GM21723 (cell line): ENCODE measurements at regions not wholly inside any gene's neighbourhood (a gene's known extent, or its start where the extent isn't known, plus 50 kb on each side); places are given as distances from the start of the nearest gene placed in this dataset.

Experiments
- ATAC-seq: cut with Tn5 transposase; IDR thresholded peaks from one replicate; pipeline ENCODE4 v1.9.1; 2021; ENCODE audit warnings: mild to moderate bottlenecking, moderate library complexity; ENCODE audit not compliant: unreplicated experiment

- ATAC-seq = no peak
These were observed 336.4 kb upstream of the SLIT2 start for GRCh38 chr4:19915276-19915675.

DNA sequence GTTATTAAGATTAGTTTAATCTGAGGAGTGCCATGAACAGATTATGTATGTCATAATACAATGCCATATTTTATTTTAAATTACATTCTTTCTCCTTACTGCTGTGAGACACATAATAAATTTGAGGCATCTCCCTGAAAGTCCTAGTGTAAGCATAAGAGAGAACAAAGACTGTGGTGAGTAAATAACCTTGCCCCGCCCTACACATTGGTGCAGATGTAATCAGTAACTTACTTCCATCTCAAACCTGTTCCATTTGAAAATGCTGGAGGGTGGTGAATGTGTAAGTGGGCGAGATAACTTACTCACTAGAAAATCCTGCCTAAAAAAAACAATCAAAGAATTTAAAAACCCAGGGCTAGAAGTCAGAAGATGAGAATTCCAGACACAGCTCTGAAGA, 338.1 kb upstream of the SLIT2 start:
- no peak for ATAC-seq

DNA sequence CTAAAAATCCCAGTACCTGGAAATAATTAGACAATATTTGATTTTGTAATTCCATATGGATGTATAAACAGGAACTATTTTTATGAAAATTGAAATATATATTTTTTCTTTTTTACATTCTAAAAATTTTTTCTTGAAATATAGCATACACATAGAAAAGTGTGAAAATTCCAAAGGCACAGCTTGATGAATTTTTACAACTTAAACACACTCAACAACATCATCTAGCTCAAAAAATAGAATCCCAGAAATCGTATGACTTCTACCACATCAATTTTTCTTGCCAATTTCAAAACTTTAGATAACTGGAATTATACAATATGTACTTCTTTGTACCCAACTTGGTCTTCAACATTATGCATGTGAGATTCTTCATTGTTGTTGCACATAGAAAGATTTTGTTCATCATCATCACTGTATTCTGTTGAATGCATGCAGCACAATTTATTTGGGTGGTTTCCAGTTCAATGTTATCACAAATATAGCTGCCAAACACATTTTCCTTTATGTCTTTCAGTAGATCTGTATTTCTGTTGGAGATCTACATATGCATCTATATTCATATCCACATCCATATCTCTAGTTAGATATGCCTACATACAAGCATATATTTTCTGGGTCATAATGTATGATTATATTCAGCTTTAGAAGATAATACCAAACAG, 340.7 kb upstream of the SLIT2 start:
- ATAC-seq = no peak

DNA sequence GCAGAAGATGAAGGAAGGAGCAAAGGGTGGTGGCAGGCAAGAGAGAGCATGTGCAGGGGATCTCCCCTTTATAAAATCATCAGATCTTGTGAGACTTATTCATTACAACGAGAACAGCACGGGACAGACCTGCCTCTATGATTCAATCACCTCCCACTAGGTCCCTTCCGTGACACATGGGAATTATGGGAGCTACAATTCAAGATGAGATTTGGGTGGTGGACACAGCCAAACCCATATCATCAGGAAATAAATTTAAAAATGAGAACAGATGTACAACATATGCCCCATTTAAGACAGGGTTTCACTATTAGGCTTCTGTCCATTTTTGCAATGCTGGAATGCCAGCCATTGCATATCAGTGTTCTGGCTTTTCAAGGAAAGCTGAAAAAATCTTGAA, 346.7 kb upstream of the SLIT2 start:
- ATAC-seq = no peak

GRCh38 chr4:19888587-19888986, 363.1 kb upstream of the SLIT2 start:
- no peak for ATAC-seq

GRCh38 chr4:19883841-19884240, 367.9 kb upstream of the SLIT2 start:
- ATAC-seq = no peak

DNA sequence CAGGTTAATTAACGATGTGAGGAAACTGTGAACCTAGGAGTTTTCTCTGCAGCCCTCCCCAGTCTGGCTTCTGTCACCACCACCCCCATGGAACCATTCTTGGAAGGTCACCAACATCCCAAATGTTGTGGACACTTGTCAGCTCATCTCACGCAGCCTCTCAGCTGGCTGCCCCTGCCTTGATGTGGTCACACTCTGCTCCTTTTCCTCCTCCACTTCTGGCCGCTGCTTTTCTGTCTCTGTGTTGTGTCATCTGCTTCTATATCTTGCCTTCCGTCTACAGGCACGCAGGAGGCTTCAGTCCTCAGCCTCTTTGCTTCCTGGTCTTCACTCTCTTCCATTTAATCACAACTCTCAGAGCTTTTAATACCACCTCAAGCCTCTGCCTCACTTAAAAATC, 371.5 kb upstream of the SLIT2 start:
- no peak for ATAC-seq

- ATAC-seq = no peak
These were observed 372.4 kb upstream of the SLIT2 start for GRCh38 chr4:19879330-19879729.

GRCh38 chr4:19857991-19858390, 393.7 kb upstream of the SLIT2 start:
- no peak for ATAC-seq

- no peak for ATAC-seq
These were observed 394.3 kb upstream of the SLIT2 start for GRCh38 chr4:19857380-19857779.

DNA sequence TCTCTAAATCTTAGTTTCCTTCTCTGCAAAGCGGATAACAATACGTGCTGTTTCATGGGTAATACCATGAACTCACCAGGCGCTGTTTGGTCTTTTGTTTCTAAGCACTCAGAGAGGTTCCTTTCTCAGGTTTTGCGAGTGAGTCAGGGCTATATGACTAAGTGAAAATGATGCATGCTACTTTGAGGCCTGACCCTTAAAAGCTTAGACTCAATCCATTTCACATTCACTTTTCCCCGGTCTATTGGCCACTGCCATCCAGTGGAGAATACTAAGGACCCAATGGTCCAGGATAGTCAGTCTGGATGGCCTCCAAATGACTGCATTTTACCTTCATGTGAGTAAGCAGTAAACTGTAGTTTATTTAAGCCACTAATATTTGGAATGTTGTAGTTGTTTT, 400.8 kb upstream of the SLIT2 start:
- no peak for ATAC-seq

DNA sequence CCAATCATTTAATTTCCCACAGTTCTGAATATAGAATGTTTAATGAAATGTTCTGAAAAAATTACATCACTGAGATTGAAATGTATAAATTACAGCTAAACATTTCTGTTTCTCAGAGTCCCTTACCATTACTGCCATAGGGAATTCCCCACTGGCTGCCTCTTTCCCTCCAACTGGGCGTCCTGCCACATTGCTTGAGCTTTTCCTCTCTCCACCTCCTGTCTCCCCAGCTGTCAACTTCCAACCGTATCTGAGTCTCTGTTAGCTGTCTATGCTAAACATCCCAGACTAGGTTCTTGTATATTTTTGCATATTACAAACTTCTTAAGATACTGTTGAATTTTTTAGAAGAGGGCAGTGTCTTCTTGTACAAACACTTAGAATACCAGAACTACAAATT, 407.3 kb upstream of the SLIT2 start:
- ATAC-seq = no peak

- ATAC-seq = no peak
These were observed 409.2 kb upstream of the SLIT2 start for GRCh38 chr4:19842471-19842870.

- no peak for ATAC-seq
These were observed 412.8 kb upstream of the SLIT2 start for GRCh38 chr4:19838858-19839257.

- ATAC-seq = no peak
These were observed 416.3 kb upstream of the SLIT2 start for GRCh38 chr4:19835429-19835828.

GRCh38 chr4:19832411-19832810, 419.3 kb upstream of the SLIT2 start:
- ATAC-seq = no peak

DNA sequence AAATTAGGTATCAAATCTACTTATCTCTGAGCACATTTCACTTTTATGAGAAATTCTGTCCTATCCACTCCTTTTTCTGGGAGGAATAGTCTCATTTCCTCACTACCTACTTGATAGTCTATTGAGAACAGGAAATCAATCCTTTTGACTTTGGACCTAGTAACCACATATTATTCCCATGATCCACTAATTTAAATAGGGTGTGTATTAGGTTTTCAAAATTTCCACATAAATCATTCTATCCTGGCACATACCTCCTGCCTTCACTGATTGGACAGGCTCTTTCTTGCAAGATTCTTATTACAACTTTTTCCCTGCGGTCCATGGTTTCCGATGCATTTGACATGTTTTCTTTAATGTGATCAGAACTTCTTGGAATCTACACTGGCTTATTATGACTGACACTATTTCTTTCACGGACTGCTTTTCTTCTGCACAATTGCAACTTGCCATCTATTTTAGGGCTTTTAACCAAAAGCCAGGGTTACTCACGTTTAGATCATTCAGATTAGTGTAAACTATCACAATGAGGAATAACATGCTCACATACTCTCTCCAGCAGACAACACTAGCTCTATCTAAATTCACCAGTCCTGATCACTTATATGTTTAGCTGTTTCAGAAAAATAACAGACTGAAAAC, 419.9 kb upstream of the SLIT2 start:
- no peak for ATAC-seq

DNA sequence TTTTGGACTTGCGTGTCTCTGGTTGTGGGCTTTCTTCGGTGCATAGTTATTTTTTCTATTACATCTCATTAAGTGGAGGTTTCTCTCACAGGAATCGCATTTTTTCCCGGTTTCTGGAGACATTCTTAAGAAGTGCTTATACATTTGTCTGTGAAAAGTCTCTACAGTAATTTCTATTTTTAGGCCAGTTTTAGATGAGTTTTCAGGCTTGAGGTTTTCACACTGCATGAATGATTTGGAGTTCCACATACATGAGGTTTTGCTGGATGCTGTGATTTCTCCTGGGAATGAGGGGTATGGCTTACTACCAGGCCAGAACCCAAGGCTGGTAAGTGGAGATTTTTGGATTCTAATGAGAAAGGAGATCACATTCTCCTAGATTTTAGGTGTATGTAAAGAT, 422.6 kb upstream of the SLIT2 start:
- ATAC-seq = no peak

- no peak for ATAC-seq
These were observed 427.9 kb upstream of the SLIT2 start for GRCh38 chr4:19823781-19824180.

- ATAC-seq = no peak
These were observed 432.0 kb upstream of the SLIT2 start for GRCh38 chr4:19819737-19820136.

- ATAC-seq = no peak
These were observed 441.7 kb upstream of the SLIT2 start for GRCh38 chr4:19809989-19810388.

- ATAC-seq = no peak
These were observed 444.2 kb upstream of the SLIT2 start for GRCh38 chr4:19807505-19807904.

DNA sequence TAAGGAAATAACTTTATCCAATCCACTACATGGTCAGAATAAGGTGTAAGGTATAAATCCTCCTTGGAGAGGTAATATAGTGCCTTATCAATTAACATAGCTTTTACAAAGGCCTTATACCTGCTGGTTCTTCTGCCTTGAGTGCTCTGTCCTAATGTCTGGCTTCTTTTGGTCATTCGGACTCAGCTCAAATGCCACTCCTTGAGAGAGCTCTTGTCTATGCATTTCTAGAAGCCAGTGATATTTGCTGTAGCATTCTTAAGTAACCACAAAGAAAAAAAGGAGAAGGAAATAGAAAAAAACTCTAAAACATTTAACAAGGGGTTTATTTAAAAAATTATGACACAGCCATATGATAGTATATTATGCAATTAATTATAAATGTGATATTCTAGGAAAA, 444.8 kb upstream of the SLIT2 start:
- ATAC-seq = no peak
